ENCODE measurements at regions not wholly inside any gene's neighbourhood (a gene's known extent, or its start where the extent isn't known, plus 50 kb on each side); places are given as distances from the start of the nearest gene placed in this dataset.

GRCh38 chr6:6484681-6485080, 103.8 kb upstream of the LY86 start:
- TF ChIP-seq CTCF (IDR thresholded peaks at IDR 0.05; ENCODE audit: low read depth, low read length), result no peak
- TF ChIP-seq EZH2phosphoT487 (IDR thresholded peaks at IDR 0.05; ENCODE audit: low read depth), result no peak
